Neural cell (in vitro differentiated cells): ENCODE measurements at regions not wholly inside any gene's neighbourhood (a gene's known extent, or its start where the extent isn't known, plus 50 kb on each side); places are given as distances from the start of the nearest gene placed in this dataset.

Experiments
- CTCF ChIP-seq: fragments of 450-650 bp; IDR thresholded peaks from 2 replicates; pipeline ENCODE4 v1.5.1; 2014; ENCODE audit warnings: antibody characterized with exemption, mild to moderate bottlenecking, moderate library complexity; ENCODE audit not compliant: poor library complexity, severe bottlenecking
- TAF1 ChIP-seq: IDR thresholded peaks from 2 replicates; pipeline ENCODE4 v1.6.1; 2012; ENCODE audit warnings: low read depth

DNA sequence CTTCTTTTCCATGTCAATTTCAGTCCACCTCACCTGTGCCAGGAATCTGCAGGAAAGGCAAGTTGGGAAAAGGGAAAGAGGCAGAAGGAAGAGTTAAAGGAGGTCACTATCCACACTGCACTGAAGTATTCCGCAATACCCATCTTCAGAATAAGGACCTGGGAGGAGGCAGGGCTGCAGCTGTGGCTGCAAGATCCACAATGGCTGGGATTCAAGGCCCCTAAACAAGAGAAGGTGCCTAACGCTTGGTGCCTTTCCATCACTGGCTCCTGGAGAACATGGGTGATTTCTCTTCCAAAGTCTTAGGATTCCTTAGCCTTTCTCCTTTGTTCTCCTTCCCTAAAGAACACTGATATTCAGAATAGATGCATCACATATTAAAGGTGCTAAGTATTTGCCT, 204.0 kb downstream of the GRIN2B start:
- no peak for TF ChIP-seq TAF1
- TF ChIP-seq CTCF: no peak
